Natural killer cell (primary cell): ENCODE measurements at regions not wholly inside any gene's neighbourhood (a gene's known extent, or its start where the extent isn't known, plus 50 kb on each side); places are given as distances from the start of the nearest gene placed in this dataset.

ENCODE experiments used
- ATAC-seq, 3 donors: fragments of 150-1000 bp in 2 of 3; fragments of 200-7000 bp in 1 of 3; cut with Tn5 transposase; 1 replicate in 1 of 3; 2 replicates in 2 of 3; pipeline ENCODE4 v1.10.0; 2021; ENCODE audit warnings: mild to moderate bottlenecking in 2 of 3, moderate library complexity in 2 of 3
- DNase-seq, 2 donors: peaks; one replicate each; pipeline versions ENCODE4 v3.0.0 to v3.0.0-alpha.2; 2013 to 2021; ENCODE audit warnings: mixed read lengths in 1 of 2
- H3K27ac ChIP-seq: one replicate; pipeline ENCODE4 v1.5.1; 2013; ENCODE audit warnings: mild to moderate bottlenecking, low read length
- H3K27me3 ChIP-seq: one replicate; pipeline ENCODE4 v1.6.1; 2013; ENCODE audit warnings: low read length; ENCODE audit not compliant: control insufficient read depth, insufficient read depth
- H3K36me3 ChIP-seq: one replicate; pipeline ENCODE4 v1.6.1; 2013; ENCODE audit warnings: low read length; ENCODE audit not compliant: control insufficient read depth, insufficient read depth
- H3K4me1 ChIP-seq: one replicate; pipeline ENCODE4 v1.6.1; 2013; ENCODE audit warnings: low read length; ENCODE audit not compliant: control insufficient read depth, insufficient read depth
- H3K4me3 ChIP-seq: one replicate; pipeline ENCODE4 v1.5.1; 2013; ENCODE audit warnings: low read length
- H3K9me3 ChIP-seq: one replicate; pipeline ENCODE4 v1.6.1; 2013; ENCODE audit warnings: low read length; ENCODE audit not compliant: control insufficient read depth, insufficient read depth
- H3K27ac Mint-ChIP-seq, 2 donors: one replicate each; pipeline ENCODE4 v1.8.0; 2022; ENCODE audit warnings: mild to moderate bottlenecking in 2 of 2, mixed read lengths in 2 of 2, moderate library complexity in 1 of 2
- H3K27me3 Mint-ChIP-seq, 2 donors: one replicate each; pipeline ENCODE4 v1.8.0; 2022; ENCODE audit warnings: low read depth in 2 of 2, mixed read lengths in 2 of 2
- H3K36me3 Mint-ChIP-seq: one replicate; pipeline ENCODE4 v1.8.0; 2022; ENCODE audit warnings: mixed read lengths
- H3K4me1 Mint-ChIP-seq, 2 donors: one replicate each; pipeline ENCODE4 v1.8.0; 2022; ENCODE audit warnings: mixed read lengths in 2 of 2
- H3K4me3 Mint-ChIP-seq: one replicate; pipeline ENCODE4 v1.8.0; 2022; ENCODE audit warnings: mild to moderate bottlenecking, moderate library complexity, mixed read lengths
- H3K9me3 Mint-ChIP-seq, 2 donors: one replicate each; pipeline ENCODE4 v1.8.0; 2022; ENCODE audit warnings: mixed read lengths in 2 of 2
- WGBS: methylation state at CpG from one replicate; pipeline ENCODE4 v1.1.7; 2013; ENCODE audit warnings: missing lambda C conversion rate; ENCODE audit not compliant: insufficient coverage; 5-methylcytosine and 5-hydroxymethylcytosine counted together
- intact Hi-C: fragments of 100-400 bp; cut with micrococcal nuclease; formaldehyde crosslinking; loops from one replicate; pipeline ENCODE4 v1.14.2; 2022
- TF ChIP-seq, protein P1 (sequence below): fragments of 200-600 bp; IDR thresholded peaks from one replicate; pipeline ENCODE4 v1.8.0; 2022; ENCODE audit warnings: antibody characterized with exemption

DNA sequence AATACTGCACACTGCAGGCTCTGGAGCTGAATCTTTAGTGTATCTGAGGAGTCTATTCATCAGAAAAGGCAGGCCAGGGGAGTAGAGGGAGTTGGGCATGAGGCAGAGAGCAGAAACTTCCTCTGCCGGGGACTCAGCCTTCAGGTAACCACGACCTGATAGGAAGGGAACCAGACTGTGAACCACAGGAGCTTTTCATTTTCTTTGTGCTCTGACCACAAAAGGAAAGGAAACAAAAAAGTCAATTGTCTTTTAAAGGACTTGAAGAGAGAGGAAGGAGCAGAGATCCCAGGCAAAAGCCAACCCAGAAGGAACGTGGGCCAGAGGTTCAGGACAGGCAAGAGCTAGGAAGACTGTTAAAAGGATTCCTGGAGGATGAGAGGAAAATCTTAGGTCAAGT lies 573.3 kb downstream of the EPHB1 start:
- Histone ChIP-seq H3K9me3 (no peaks in the 10 kb centered on the region), H3K36me3 (no peaks in the 10 kb centered on the region), H3K27me3 (no peaks in the 10 kb centered on the region), H3K27ac (no peak overlapping the region), H3K4me3 (no peak overlapping the region), H3K4me1 (no peaks in the 10 kb centered on the region)
- no peaks in the 10 kb centered on the region for H3K36me3 Mint-ChIP-seq
- no peak overlapping the region for H3K4me3 Mint-ChIP-seq
- DNase-seq (no peak), ATAC-seq (no peak)
- H3K27me3 Mint-ChIP-seq, result no peaks in the 10 kb centered on the region
- WGBS, result 2% methylated on average over 3 of the region's 3 CpGs
- TF ChIP-seq, protein P1, sequence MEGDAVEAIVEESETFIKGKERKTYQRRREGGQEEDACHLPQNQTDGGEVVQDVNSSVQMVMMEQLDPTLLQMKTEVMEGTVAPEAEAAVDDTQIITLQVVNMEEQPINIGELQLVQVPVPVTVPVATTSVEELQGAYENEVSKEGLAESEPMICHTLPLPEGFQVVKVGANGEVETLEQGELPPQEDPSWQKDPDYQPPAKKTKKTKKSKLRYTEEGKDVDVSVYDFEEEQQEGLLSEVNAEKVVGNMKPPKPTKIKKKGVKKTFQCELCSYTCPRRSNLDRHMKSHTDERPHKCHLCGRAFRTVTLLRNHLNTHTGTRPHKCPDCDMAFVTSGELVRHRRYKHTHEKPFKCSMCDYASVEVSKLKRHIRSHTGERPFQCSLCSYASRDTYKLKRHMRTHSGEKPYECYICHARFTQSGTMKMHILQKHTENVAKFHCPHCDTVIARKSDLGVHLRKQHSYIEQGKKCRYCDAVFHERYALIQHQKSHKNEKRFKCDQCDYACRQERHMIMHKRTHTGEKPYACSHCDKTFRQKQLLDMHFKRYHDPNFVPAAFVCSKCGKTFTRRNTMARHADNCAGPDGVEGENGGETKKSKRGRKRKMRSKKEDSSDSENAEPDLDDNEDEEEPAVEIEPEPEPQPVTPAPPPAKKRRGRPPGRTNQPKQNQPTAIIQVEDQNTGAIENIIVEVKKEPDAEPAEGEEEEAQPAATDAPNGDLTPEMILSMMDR, result no peak
- intact Hi-C loops, result no loop called here
- peaks cover 0 to 6% of the 10 kb centered on the region in 2 donors for H3K9me3 Mint-ChIP-seq
- no peaks in the 10 kb centered on the region for H3K4me1 Mint-ChIP-seq
- no peak overlapping the region for H3K27ac Mint-ChIP-seq

DNA sequence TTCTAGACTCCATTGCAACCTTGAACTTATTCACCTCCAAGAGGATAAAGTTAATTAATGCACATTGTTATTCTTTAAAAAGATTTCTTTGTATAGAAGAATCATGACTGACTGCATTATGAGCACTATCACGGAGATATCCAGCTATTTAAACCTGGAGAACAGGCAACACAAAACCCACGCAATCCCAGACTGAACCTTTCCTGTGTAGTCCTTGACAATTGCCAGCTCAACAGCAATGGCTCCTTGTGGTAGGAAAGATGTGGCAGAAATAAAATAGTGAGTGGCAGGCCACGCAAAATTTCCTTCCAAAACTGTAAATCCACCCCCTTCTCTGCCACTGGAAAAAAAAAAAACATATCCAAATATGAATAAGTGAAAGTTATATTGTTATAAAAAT lies 573.7 kb downstream of the EPHB1 start:
- H3K9me3 ChIP-seq, result no peaks in the 10 kb centered on the region
- no peaks in the 10 kb centered on the region for H3K36me3 Mint-ChIP-seq
- H3K4me1 Mint-ChIP-seq, result no peaks in the 10 kb centered on the region

DNA sequence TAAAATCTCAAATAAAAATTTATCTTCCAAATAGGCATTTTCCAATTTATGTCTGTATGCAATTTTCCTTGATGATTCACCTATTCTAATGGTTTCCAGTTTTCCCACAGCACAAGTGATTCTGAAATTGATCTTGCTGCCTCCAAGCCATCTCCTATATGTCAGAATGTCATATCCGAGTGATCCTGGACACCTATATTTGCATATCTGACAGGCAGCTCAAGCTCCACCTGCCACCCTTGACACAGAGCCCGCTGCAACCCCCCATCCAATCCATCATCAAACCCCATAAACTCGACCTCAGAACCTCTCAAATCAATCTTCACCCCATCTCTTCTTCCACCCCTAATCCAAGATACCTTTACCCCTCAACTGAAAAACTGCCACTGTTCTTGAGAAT lies 579.5 kb downstream of the EPHB1 start:
- Mint-ChIP-seq H3K36me3 (no peaks in the 10 kb centered on the region), H3K9me3 (peaks cover 4 to 9% of the 10 kb centered on the region in 2 donors), H3K27ac (no peak overlapping the region), H3K4me3 (no peak overlapping the region), H3K4me1 (no peaks in the 10 kb centered on the region), H3K27me3 (no peaks in the 10 kb centered on the region)
- H3K27ac ChIP-seq, result no peak overlapping the region
- no peak for ATAC-seq
- 82% methylated on average over 3 of the region's 3 CpGs for WGBS
- TF ChIP-seq, protein P1, result no peak
- no peaks in the 10 kb centered on the region for H3K9me3 ChIP-seq
- H3K4me1 ChIP-seq, result no peaks in the 10 kb centered on the region
- no peak for DNase-seq
- H3K27me3 ChIP-seq, result no peaks in the 10 kb centered on the region
- intact Hi-C loops, result no loop called here
- no peak overlapping the region for H3K4me3 ChIP-seq
- no peaks in the 10 kb centered on the region for H3K36me3 ChIP-seq

More for the DNA sequence above, 573.7 kb downstream of the EPHB1 start:
- no peaks in the 10 kb centered on the region for H3K4me1 ChIP-seq
- ATAC-seq (no peak), DNase-seq (no peak)
- H3K27me3 ChIP-seq, result no peaks in the 10 kb centered on the region
- TF ChIP-seq, protein P1, result no peak
- no peak overlapping the region for H3K27ac ChIP-seq
- Mint-ChIP-seq H3K27me3 (no peaks in the 10 kb centered on the region), H3K9me3 (peaks cover 0 to 3% of the 10 kb centered on the region in 2 donors), H3K4me3 (no peak overlapping the region), H3K27ac (no peak overlapping the region)
- intact Hi-C loops, result no loop called here
- no peaks in the 10 kb centered on the region for H3K36me3 ChIP-seq
- H3K4me3 ChIP-seq, result no peak overlapping the region
- WGBS, result 83% methylated on average over 2 of the region's 3 CpGs

DNA sequence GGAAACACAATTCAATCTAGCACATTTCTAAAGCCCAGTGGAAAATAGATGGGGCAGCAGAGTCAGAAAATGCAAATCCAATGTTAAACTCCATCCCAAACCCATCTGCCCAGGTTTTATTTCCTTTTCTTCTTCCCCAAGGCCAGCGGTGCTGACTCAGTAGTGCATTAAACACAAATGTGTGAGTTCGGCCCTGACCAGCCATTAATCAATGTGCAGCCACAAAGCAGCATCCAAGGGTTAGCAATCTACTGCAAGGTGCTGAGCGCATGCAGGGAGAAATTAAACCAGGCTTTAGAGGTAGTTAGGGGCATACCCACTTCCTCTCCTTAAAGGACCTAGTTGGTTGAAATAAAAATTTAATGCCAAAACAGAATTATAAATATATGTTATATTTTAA lies 583.3 kb upstream of the PPP2R3A start:
- peaks cover 5% of the 10 kb centered on the region for H3K9me3 ChIP-seq
- no peaks in the 10 kb centered on the region for H3K36me3 ChIP-seq
- H3K36me3 Mint-ChIP-seq, result no peaks in the 10 kb centered on the region
- H3K4me1 ChIP-seq, result no peaks in the 10 kb centered on the region
- H3K27ac Mint-ChIP-seq, result no peak overlapping the region
- ATAC-seq (no peak), DNase-seq (no peak)
- TF ChIP-seq, protein P1, result no peak
- H3K27me3 Mint-ChIP-seq, result no peaks in the 10 kb centered on the region
- H3K27me3 ChIP-seq, result no peaks in the 10 kb centered on the region
- H3K4me1 Mint-ChIP-seq, result no peaks in the 10 kb centered on the region
- H3K9me3 Mint-ChIP-seq, result peaks cover 5% of the 10 kb centered on the region in 2 donors
- intact Hi-C loops, result no loop called here
- H3K27ac ChIP-seq, result no peak overlapping the region
- WGBS, result 83% methylated on average over 3 of the region's 3 CpGs
- H3K4me3 Mint-ChIP-seq, result no peak overlapping the region
- H3K4me3 ChIP-seq, result no peak overlapping the region
